ENCODE measurements at regions not wholly inside any gene's neighbourhood (a gene's known extent, or its start where the extent isn't known, plus 50 kb on each side); places are given as distances from the start of the nearest gene placed in this dataset.
"Not testable (repeated sequence)": the region's sequence is repeated elsewhere in the genome, so short reads cannot be mapped to it uniquely, and the experiment has no call there.

- ChIA-PET POLR2A (interaction anchor here (0.7 to 1.0 kb wide), 2 partner anchors 114 to 188 kb away, joined by 3 read pairs; no protein-coding TSS in a partner anchor), CTCF (interaction anchor here (0.5 to 6.3 kb wide), 43 partner anchors 10 to 1198 kb away, joined by 3 to 75 read pairs (median 4); partner anchors contain the start of gene MTCL1)
- Histone ChIP-seq H3K4me3 (ENCODE audit: low read depth, low read length) (no peak overlapping the region), H3K27me3 (ENCODE audit: control insufficient read depth, insufficient read depth, low read length) (no peaks in the 10 kb centered on the region), H3K36me3 (ENCODE audit: control insufficient read depth, insufficient read depth, low read length) (no peaks in the 10 kb centered on the region)
- DNase-seq (ENCODE audit: low read depth), result no peak
- TF ChIP-seq CTCF (IDR thresholded peaks at IDR 0.05; ENCODE audit: insufficient read depth, low read depth, low read length), result peak; percentile 89
Measured at GRCh38 chr18:8988260-8988871, 114.1 kb upstream of the NDUFV2 start.

- H3K4me3 ChIP-seq (ENCODE audit: low read depth, low read length), result no peak overlapping the region
- no peaks in the 10 kb centered on the region for H3K36me3 ChIP-seq (ENCODE audit: control insufficient read depth, insufficient read depth, low read length)
- ChIA-PET POLR2A (interaction anchor here (0.6 kb wide), 1 partner anchor 328 kb away, joined by 3 read pairs; no protein-coding TSS in a partner anchor), CTCF (interaction anchor here (0.9 to 6.3 kb wide), 13 partner anchors 40 to 509 kb away, joined by 3 to 75 read pairs (median 8); partner anchors contain the start of gene MTCL1)
- no peak for TF ChIP-seq CTCF (IDR thresholded peaks at IDR 0.05; ENCODE audit: insufficient read depth, low read depth, low read length)
- H3K27me3 ChIP-seq (ENCODE audit: control insufficient read depth, insufficient read depth, low read length), result no peaks in the 10 kb centered on the region
- DNase-seq (ENCODE audit: low read depth), result no peak
Measured at GRCh38 chr18:8989017-8989416, 113.5 kb upstream of the NDUFV2 start.

- TF ChIP-seq CTCF (IDR thresholded peaks at IDR 0.05; ENCODE audit: insufficient read depth, low read depth, low read length), result no peak
- POLR2A ChIA-PET, result interaction anchor here (0.6 kb wide), 2 partner anchors 285 to 373 kb away, joined by 3 read pairs; no protein-coding TSS in a partner anchor
- DNase-seq (ENCODE audit: low read depth), result no peak
- CTCF ChIA-PET, result interaction anchor here (1.6 to 6.3 kb wide), 4 partner anchors 59 to 335 kb away, joined by 3 to 75 read pairs (median 12); no protein-coding TSS in a partner anchor
- Histone ChIP-seq H3K4me3 (ENCODE audit: low read depth, low read length) (no peak overlapping the region), H3K36me3 (ENCODE audit: control insufficient read depth, insufficient read depth, low read length) (no peaks in the 10 kb centered on the region), H3K27me3 (ENCODE audit: control insufficient read depth, insufficient read depth, low read length) (no peaks in the 10 kb centered on the region)
Measured at GRCh38 chr18:8989855-8990254, 112.6 kb upstream of the NDUFV2 start.

GRCh38 chr18:8990276-8991031, 112.0 kb upstream of the NDUFV2 start:
- no peaks in the 10 kb centered on the region for H3K36me3 ChIP-seq (ENCODE audit: control insufficient read depth, insufficient read depth, low read length)
- no peaks in the 10 kb centered on the region for H3K27me3 ChIP-seq (ENCODE audit: control insufficient read depth, insufficient read depth, low read length)
- DNase-seq (ENCODE audit: low read depth), result peak; percentile 57
- H3K4me3 ChIP-seq (ENCODE audit: low read depth, low read length), result no peak overlapping the region
- no peak for TF ChIP-seq CTCF (IDR thresholded peaks at IDR 0.05; ENCODE audit: insufficient read depth, low read depth, low read length)
- POLR2A ChIA-PET, result interaction anchor here (0.6 kb wide), 1 partner anchor 286 kb away, joined by 3 read pairs; no protein-coding TSS in a partner anchor
- CTCF ChIA-PET, result interaction anchor here (0.6 to 6.3 kb wide), 3 partner anchors 40 to 336 kb away, joined by 3 to 75 read pairs (median 7); no protein-coding TSS in a partner anchor

- H3K36me3 ChIP-seq (ENCODE audit: control insufficient read depth, insufficient read depth, low read length), result no peaks in the 10 kb centered on the region
- ChIA-PET POLR2A (no interaction called here), CTCF (interaction anchor here (0.7 to 6.3 kb wide), 4 partner anchors 9 to 337 kb away, joined by 3 to 75 read pairs (median 5); no protein-coding TSS in a partner anchor)
- no peaks in the 10 kb centered on the region for H3K27me3 ChIP-seq (ENCODE audit: control insufficient read depth, insufficient read depth, low read length)
- TF ChIP-seq CTCF (IDR thresholded peaks at IDR 0.05; ENCODE audit: insufficient read depth, low read depth, low read length), result no peak
- DNase-seq (ENCODE audit: low read depth), result peak; percentile 73
- no peak overlapping the region for H3K4me3 ChIP-seq (ENCODE audit: low read depth, low read length)
Measured at GRCh38 chr18:8991155-8991554, 111.3 kb upstream of the NDUFV2 start.

GRCh38 chr18:8992500-8992899, 110.0 kb upstream of the NDUFV2 start:
- DNase-seq (ENCODE audit: low read depth); H3K4me3 ChIP-seq (ENCODE audit: low read depth, low read length); H3K27me3 ChIP-seq (ENCODE audit: control insufficient read depth, insufficient read depth, low read length); POLR2A ChIA-PET; H3K36me3 ChIP-seq (ENCODE audit: control insufficient read depth, insufficient read depth, low read length): not testable (repeated sequence)
- CTCF ChIA-PET, result interaction anchor here (0.7 kb wide), 1 partner anchor 457 kb away, joined by 3 read pairs; no protein-coding TSS in a partner anchor

Measured in BJ (cell line).